GM21447 (cell line): ENCODE measurements at regions not wholly inside any gene's neighbourhood (a gene's known extent, or its start where the extent isn't known, plus 50 kb on each side); places are given as distances from the start of the nearest gene placed in this dataset.

Experiments used
- ATAC-seq: cut with Tn5 transposase; IDR thresholded peaks from one replicate; pipeline ENCODE4 v1.9.1; 2021; ENCODE audit not compliant: unreplicated experiment

- ATAC-seq = no peak
These were observed 56.3 kb upstream of the SNX2 start for GRCh38 chr5:122718611-122719010.

GRCh38 chr5:122719991-122720746 is 54.7 kb upstream of the SNX2 start:
- no peak for ATAC-seq

GRCh38 chr5:122721127-122721526 is 53.8 kb upstream of the SNX2 start:
- ATAC-seq = no peak

- ATAC-seq = no peak
These were observed 52.5 kb upstream of the SNX2 start for GRCh38 chr5:122722341-122722740.

- ATAC-seq = peak; percentile 90
These were observed 51.1 kb upstream of the SNX2 start for GRCh38 chr5:122723606-122724352.
